Hepatic stellate cell (primary cell): ENCODE measurements at regions not wholly inside any gene's neighbourhood (a gene's known extent, or its start where the extent isn't known, plus 50 kb on each side); places are given as distances from the start of the nearest gene placed in this dataset.

Experiments
- DNase-seq: peaks from one replicate; pipeline ENCODE4 v3.0.0; 2011; ENCODE audit warnings: low spot score

- DNase-seq = no peak
Measured at GRCh38 chr12:30021051-30021833, 237.5 kb upstream of the TMTC1 start.

- DNase-seq = no peak
Measured at GRCh38 chr12:30019366-30020140, 235.8 kb upstream of the TMTC1 start.

GRCh38 chr12:30016540-30017055 is 232.9 kb upstream of the TMTC1 start:
- DNase-seq = no peak

- no peak for DNase-seq
Measured at GRCh38 chr12:30015631-30016337, 232.0 kb upstream of the TMTC1 start.

- no peak for DNase-seq
Measured at GRCh38 chr12:30014991-30015390, 231.2 kb upstream of the TMTC1 start.

GRCh38 chr12:30012816-30013450 is 229.2 kb upstream of the TMTC1 start:
- no peak for DNase-seq

- no peak for DNase-seq
Measured at GRCh38 chr12:30010071-30011052, 226.6 kb upstream of the TMTC1 start.

- no peak for DNase-seq
Measured at GRCh38 chr12:30006021-30006420, 222.3 kb upstream of the TMTC1 start.

- no peak for DNase-seq
Measured at GRCh38 chr12:30003321-30003720, 219.6 kb upstream of the TMTC1 start.

GRCh38 chr12:30002677-30003076 is 218.9 kb upstream of the TMTC1 start:
- DNase-seq = no peak

GRCh38 chr12:30000401-30000800 is 216.7 kb upstream of the TMTC1 start:
- DNase-seq = no peak

GRCh38 chr12:29996993-29997392 is 213.3 kb upstream of the TMTC1 start:
- no peak for DNase-seq

GRCh38 chr12:29992366-29992765 is 208.6 kb upstream of the TMTC1 start:
- no peak for DNase-seq

GRCh38 chr12:29991924-29992323 is 208.2 kb upstream of the TMTC1 start:
- DNase-seq = no peak

GRCh38 chr12:29990971-29991370 is 207.2 kb upstream of the TMTC1 start:
- no peak for DNase-seq

GRCh38 chr12:29983851-29984250 is 200.1 kb upstream of the TMTC1 start:
- DNase-seq = no peak

- no peak for DNase-seq
Measured at GRCh38 chr12:29980304-29980703, 196.6 kb upstream of the TMTC1 start.

GRCh38 chr12:29971446-29971845 is 187.7 kb upstream of the TMTC1 start:
- DNase-seq = no peak

- DNase-seq = no peak
Measured at GRCh38 chr12:29970501-29970900, 186.8 kb upstream of the TMTC1 start.

GRCh38 chr12:29962276-29963035 is 178.7 kb upstream of the TMTC1 start:
- DNase-seq = no peak
